ENCODE measurements at regions not wholly inside any gene's neighbourhood (a gene's known extent, or its start where the extent isn't known, plus 50 kb on each side); places are given as distances from the start of the nearest gene placed in this dataset.

- Histone ChIP-seq H3K9me3 (ENCODE audit: low read length) (no peaks in the 10 kb centered on the region), H3K4me3 (ENCODE audit: low read depth, low read length, poor library complexity, severe bottlenecking) (no peak overlapping the region), H3K36me3 (ENCODE audit: insufficient read depth, low read length) (no peaks in the 10 kb centered on the region), H3K27me3 (ENCODE audit: insufficient read depth, low read length) (no peaks in the 10 kb centered on the region), H3K9me2 (ENCODE audit: low read depth, low read length) (no peaks in the 10 kb centered on the region), H3K79me2 (ENCODE audit: insufficient read depth, low read length) (no peaks in the 10 kb centered on the region), H3K4me2 (ENCODE audit: low read length) (no peak overlapping the region), H3F3A (ENCODE audit: insufficient read depth, low read length) (no peaks in the 10 kb centered on the region), H3K9ac (ENCODE audit: low read length) (no peak overlapping the region), H3K4me1 (ENCODE audit: insufficient read depth, low read length, severe bottlenecking) (no peaks in the 10 kb centered on the region), H2AFZ (ENCODE audit: low read length) (no peak overlapping the region), H4K20me1 (ENCODE audit: insufficient read depth, low read length) (no peaks in the 10 kb centered on the region), H3K27ac (ENCODE audit: low read depth, low read length, poor library complexity, severe bottlenecking) (no peak overlapping the region)
- no peak for TF ChIP-seq EZH2 (IDR thresholded peaks at IDR 0.05; ENCODE audit: borderline replicate concordance, low read length)
- no peak for TF ChIP-seq CTCF (IDR thresholded peaks at IDR 0.05; ENCODE audit: low read length)
These were observed 262.4 kb downstream of the INSIG2 start for GRCh38 chr2:118350621-118351020.

GRCh38 chr2:118349365-118349764 lies 261.1 kb downstream of the INSIG2 start:
- Histone ChIP-seq H3K9ac (ENCODE audit: low read length) (no peak overlapping the region), H3K79me2 (ENCODE audit: insufficient read depth, low read length) (no peaks in the 10 kb centered on the region), H3K27me3 (ENCODE audit: insufficient read depth, low read length) (no peaks in the 10 kb centered on the region), H3F3A (ENCODE audit: insufficient read depth, low read length) (no peaks in the 10 kb centered on the region), H4K20me1 (ENCODE audit: insufficient read depth, low read length) (no peaks in the 10 kb centered on the region), H3K9me2 (ENCODE audit: low read depth, low read length) (no peaks in the 10 kb centered on the region), H2AFZ (ENCODE audit: low read length) (no peak overlapping the region), H3K4me2 (ENCODE audit: low read length) (no peak overlapping the region), H3K36me3 (ENCODE audit: insufficient read depth, low read length) (no peaks in the 10 kb centered on the region), H3K4me3 (ENCODE audit: low read depth, low read length, poor library complexity, severe bottlenecking) (no peak overlapping the region), H3K9me3 (ENCODE audit: low read length) (no peaks in the 10 kb centered on the region), H3K27ac (ENCODE audit: low read depth, low read length, poor library complexity, severe bottlenecking) (no peak overlapping the region), H3K4me1 (ENCODE audit: insufficient read depth, low read length, severe bottlenecking) (no peaks in the 10 kb centered on the region)
- TF ChIP-seq EZH2 (IDR thresholded peaks at IDR 0.05; ENCODE audit: borderline replicate concordance, low read length) (no peak), CTCF (IDR thresholded peaks at IDR 0.05; ENCODE audit: low read length) (no peak)

- H3K36me3 ChIP-seq (ENCODE audit: insufficient read depth, low read length), result no peaks in the 10 kb centered on the region
- no peak overlapping the region for H3K9ac ChIP-seq (ENCODE audit: low read length)
- no peaks in the 10 kb centered on the region for H3F3A ChIP-seq (ENCODE audit: insufficient read depth, low read length)
- TF ChIP-seq CTCF (IDR thresholded peaks at IDR 0.05; ENCODE audit: low read length) (no peak), EZH2 (IDR thresholded peaks at IDR 0.05; ENCODE audit: borderline replicate concordance, low read length) (no peak)
- no peaks in the 10 kb centered on the region for H3K9me3 ChIP-seq (ENCODE audit: low read length)
- H3K79me2 ChIP-seq (ENCODE audit: insufficient read depth, low read length), result no peaks in the 10 kb centered on the region
- H3K27me3 ChIP-seq (ENCODE audit: insufficient read depth, low read length), result no peaks in the 10 kb centered on the region
- H3K9me2 ChIP-seq (ENCODE audit: low read depth, low read length), result no peaks in the 10 kb centered on the region
- no peaks in the 10 kb centered on the region for H3K4me1 ChIP-seq (ENCODE audit: insufficient read depth, low read length, severe bottlenecking)
- H2AFZ ChIP-seq (ENCODE audit: low read length), result no peak overlapping the region
- H3K4me3 ChIP-seq (ENCODE audit: low read depth, low read length, poor library complexity, severe bottlenecking), result no peak overlapping the region
- no peak overlapping the region for H3K27ac ChIP-seq (ENCODE audit: low read depth, low read length, poor library complexity, severe bottlenecking)
- H4K20me1 ChIP-seq (ENCODE audit: insufficient read depth, low read length), result no peaks in the 10 kb centered on the region
- no peak overlapping the region for H3K4me2 ChIP-seq (ENCODE audit: low read length)
These were observed 260.2 kb downstream of the INSIG2 start for GRCh38 chr2:118348380-118349034.
